Mammary epithelial cell (primary cell): ENCODE measurements at regions not wholly inside any gene's neighbourhood (a gene's known extent, or its start where the extent isn't known, plus 50 kb on each side); places are given as distances from the start of the nearest gene placed in this dataset.

Experiments
- CTCF ChIP-seq, 2 donors: IDR thresholded peaks in 1 of 2; conservative IDR thresholded peaks in 1 of 2; 2 replicates each; pipeline ENCODE4 v1.5.1; 2011 to 2012; ENCODE audit warnings: inconsistent platforms in 2 of 2, low read length in 2 of 2, mild to moderate bottlenecking in 2 of 2, control low read depth in 1 of 2, low read depth in 1 of 2; ENCODE audit not compliant: insufficient read depth in 1 of 2; ENCODE audit errors: extremely low read depth in 1 of 2
- EZH2 ChIP-seq: IDR thresholded peaks from 2 replicates; pipeline ENCODE4 v1.6.1; 2012; ENCODE audit warnings: low read length, inconsistent platforms, borderline replicate concordance

- TF ChIP-seq CTCF (conservative IDR thresholded peaks at IDR 0.05 in 1 of 2, IDR thresholded peaks at IDR 0.05 in 1 of 2; ENCODE audit: extremely low read depth in 1 of 2, insufficient read depth in 1 of 2, low read depth in 1 of 2, low read length in 2 of 2) (no peak), EZH2 (no peak)
Measured at GRCh38 chr20:4069751-4070150, 54.4 kb upstream of the RNF24 start.
